ENCODE measurements at regions not wholly inside any gene's neighbourhood (a gene's known extent, or its start where the extent isn't known, plus 50 kb on each side); places are given as distances from the start of the nearest gene placed in this dataset.
"Not testable (repeated sequence)": the region's sequence is repeated elsewhere in the genome, so short reads cannot be mapped to it uniquely, and the experiment has no call there.

- in situ Hi-C loops (cut with HindIII; ENCODE audit: low sequenced_read_pairs): no loop called here
- no peak for DNase-seq (ENCODE audit: low spot score)
Observed at GRCh38 chr10:90204131-90204955, 503.0 kb downstream of the KIF20B start.

- no peak for DNase-seq (ENCODE audit: low spot score)
- in situ Hi-C loops (cut with HindIII; ENCODE audit: low sequenced_read_pairs): no loop called here
Observed at GRCh38 chr10:90204956-90205314, 503.5 kb downstream of the KIF20B start.

GRCh38 chr10:90205340-90205739 lies 503.9 kb downstream of the KIF20B start:
- no peak for DNase-seq (ENCODE audit: low spot score)
- in situ Hi-C loops (cut with HindIII; ENCODE audit: low sequenced_read_pairs): no loop called here

- no peak for DNase-seq (ENCODE audit: low spot score)
- in situ Hi-C loops (cut with HindIII; ENCODE audit: low sequenced_read_pairs): no loop called here
Observed at GRCh38 chr10:90213346-90213745, 512.0 kb downstream of the KIF20B start.

- DNase-seq (ENCODE audit: low spot score): no peak
Observed at GRCh38 chr10:90218846-90219245, 517.5 kb downstream of the KIF20B start.

GRCh38 chr10:90222372-90222771 lies 521.0 kb downstream of the KIF20B start:
- in situ Hi-C loops (cut with HindIII; ENCODE audit: low sequenced_read_pairs): no loop called here

More at GRCh38 chr10:90218846-90219245, 517.5 kb downstream of the KIF20B start:
- in situ Hi-C loops (cut with HindIII; ENCODE audit: low sequenced_read_pairs): no loop called here

GRCh38 chr10:90222939-90223338 lies 521.5 kb downstream of the KIF20B start:
- in situ Hi-C loops (cut with HindIII; ENCODE audit: low sequenced_read_pairs): no loop called here
- DNase-seq (ENCODE audit: low spot score): no peak

More at GRCh38 chr10:90222372-90222771, 521.0 kb downstream of the KIF20B start:
- no peak for DNase-seq (ENCODE audit: low spot score)

- in situ Hi-C loops (cut with HindIII; ENCODE audit: low sequenced_read_pairs): no loop called here
- no peak for DNase-seq (ENCODE audit: low spot score)
Observed at GRCh38 chr10:90224791-90225566, 523.6 kb downstream of the KIF20B start.

GRCh38 chr10:90226517-90226916 lies 525.1 kb downstream of the KIF20B start:
- in situ Hi-C loops (cut with HindIII; ENCODE audit: low sequenced_read_pairs): no loop called here
- no peak for DNase-seq (ENCODE audit: low spot score)

- in situ Hi-C loops (cut with HindIII; ENCODE audit: low sequenced_read_pairs): no loop called here
- no peak for DNase-seq (ENCODE audit: low spot score)
Observed at GRCh38 chr10:90227217-90227656, 525.8 kb downstream of the KIF20B start.

GRCh38 chr10:90227786-90228185 lies 526.4 kb downstream of the KIF20B start:
- DNase-seq (ENCODE audit: low spot score): no peak
- in situ Hi-C loops (cut with HindIII; ENCODE audit: low sequenced_read_pairs): no loop called here

GRCh38 chr10:90229486-90229885 lies 528.1 kb downstream of the KIF20B start:
- in situ Hi-C loops (cut with HindIII; ENCODE audit: low sequenced_read_pairs): no loop called here
- no peak for DNase-seq (ENCODE audit: low spot score)

- DNase-seq (ENCODE audit: low spot score); in situ Hi-C loops (cut with HindIII; ENCODE audit: low sequenced_read_pairs): not testable (repeated sequence)
Observed at GRCh38 chr10:90233805-90234204, 532.4 kb downstream of the KIF20B start.

GRCh38 chr10:90245623-90246022 lies 544.2 kb downstream of the KIF20B start:
- in situ Hi-C loops (cut with HindIII; ENCODE audit: low sequenced_read_pairs): no loop called here

GRCh38 chr10:90250784-90251183 lies 549.4 kb downstream of the KIF20B start:
- in situ Hi-C loops (cut with HindIII; ENCODE audit: low sequenced_read_pairs); DNase-seq (ENCODE audit: low spot score): not testable (repeated sequence)

More at GRCh38 chr10:90245623-90246022, 544.2 kb downstream of the KIF20B start:
- no peak for DNase-seq (ENCODE audit: low spot score)

GRCh38 chr10:90269699-90270098 lies 568.3 kb downstream of the KIF20B start:
- in situ Hi-C loops (cut with HindIII; ENCODE audit: low sequenced_read_pairs): no loop called here

GRCh38 chr10:90274721-90275468 lies 573.5 kb downstream of the KIF20B start:
- in situ Hi-C loops (cut with HindIII; ENCODE audit: low sequenced_read_pairs): no loop called here
- DNase-seq (ENCODE audit: low spot score): no peak

More at GRCh38 chr10:90269699-90270098, 568.3 kb downstream of the KIF20B start:
- no peak for DNase-seq (ENCODE audit: low spot score)

- in situ Hi-C loops (cut with HindIII; ENCODE audit: low sequenced_read_pairs): no loop called here
- no peak for DNase-seq (ENCODE audit: low spot score)
Observed at GRCh38 chr10:90276894-90277475, 575.6 kb downstream of the KIF20B start.

GRCh38 chr10:90286406-90286805 lies 571.4 kb downstream of the HTR7 start:
- in situ Hi-C loops (cut with HindIII; ENCODE audit: low sequenced_read_pairs): no loop called here
- no peak for DNase-seq (ENCODE audit: low spot score)
